Nephron (organoid): ENCODE measurements at regions not wholly inside any gene's neighbourhood (a gene's known extent, or its start where the extent isn't known, plus 50 kb on each side); places are given as distances from the start of the nearest gene placed in this dataset.
"Not testable (repeated sequence)": the region's sequence is repeated elsewhere in the genome, so short reads cannot be mapped to it uniquely, and the experiment has no call there.

ENCODE experiments used
- H3K27ac Mint-ChIP-seq, 3 experiments: 2 replicates each; pipeline ENCODE4 v1.8.0; 2020; ENCODE audit warnings: mixed read lengths in 3 of 3, mild to moderate bottlenecking in 2 of 3, moderate library complexity in 1 of 3
- H3K27me3 Mint-ChIP-seq: 2 replicates; pipeline ENCODE4 v1.8.0; 2021; ENCODE audit warnings: low read depth, mild to moderate bottlenecking, moderate library complexity, mixed read lengths
- H3K36me3 Mint-ChIP-seq: 2 replicates; pipeline ENCODE4 v1.8.0; 2020; ENCODE audit warnings: low read depth, mixed read lengths
- H3K4me1 Mint-ChIP-seq: 2 replicates; pipeline ENCODE4 v1.8.0; 2020; ENCODE audit warnings: mixed read lengths
- H3K4me3 Mint-ChIP-seq, 3 experiments: 2 replicates each; pipeline ENCODE4 v1.8.0; 2020; ENCODE audit warnings: mild to moderate bottlenecking in 3 of 3, mixed read lengths in 3 of 3, moderate library complexity in 2 of 3
- H3K9me3 Mint-ChIP-seq: 2 replicates; pipeline ENCODE4 v1.8.0; 2020; ENCODE audit warnings: mixed read lengths
- TF ChIP-seq, protein P1 (sequence below), 3 experiments: fragments of 200-600 bp; sonication (generic); IDR thresholded peaks; one replicate each; pipeline ENCODE4 v1.5.0; 2021; ENCODE audit warnings: antibody characterized with exemption in 3 of 3; ENCODE audit not compliant: unreplicated experiment in 3 of 3

DNA sequence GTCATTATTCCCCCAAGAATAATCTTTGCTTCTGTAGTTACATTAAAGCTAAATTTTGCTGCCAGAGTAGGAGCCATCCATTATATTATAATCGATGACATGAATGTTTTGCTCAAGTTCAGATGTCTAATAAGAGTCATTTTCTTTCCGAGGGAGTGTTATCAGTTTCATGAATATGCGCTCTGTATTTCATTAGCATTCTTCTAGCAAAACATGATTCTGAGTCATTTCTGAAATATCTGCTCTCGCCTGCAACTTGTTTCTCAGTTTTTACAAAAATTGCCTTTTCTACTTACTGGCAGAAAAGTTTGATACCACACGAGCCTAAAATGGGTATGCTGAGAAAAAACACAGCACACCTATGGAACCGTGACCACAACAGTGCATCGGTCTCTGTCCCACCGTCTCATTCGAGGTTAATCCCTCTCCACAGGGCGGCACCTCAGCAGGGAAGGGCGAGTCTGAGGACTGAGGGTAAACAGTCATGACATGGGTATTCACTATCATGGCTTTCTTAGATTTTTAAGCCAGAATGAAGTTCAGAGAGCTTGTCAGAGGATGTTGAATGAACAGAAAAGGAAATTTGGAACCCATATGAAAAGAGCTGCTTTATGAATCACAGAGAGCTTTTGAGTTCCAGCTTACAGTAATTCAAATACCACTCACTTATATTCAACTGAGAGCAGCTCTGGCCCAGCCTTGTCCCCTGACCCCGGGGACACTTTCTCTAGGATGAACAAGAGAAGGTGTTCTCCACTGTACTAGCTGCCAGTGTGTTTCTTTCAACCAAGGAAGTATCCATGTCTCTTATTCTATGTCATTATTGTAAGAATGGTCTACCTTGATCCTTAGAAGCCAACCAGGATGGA is 303.6 kb upstream of the PLGLB1 start:
- H3K36me3 Mint-ChIP-seq, H3K9me3 Mint-ChIP-seq, H3K27me3 Mint-ChIP-seq, H3K27ac Mint-ChIP-seq, H3K4me3 Mint-ChIP-seq, H3K4me1 Mint-ChIP-seq: not testable (repeated sequence)

DNA sequence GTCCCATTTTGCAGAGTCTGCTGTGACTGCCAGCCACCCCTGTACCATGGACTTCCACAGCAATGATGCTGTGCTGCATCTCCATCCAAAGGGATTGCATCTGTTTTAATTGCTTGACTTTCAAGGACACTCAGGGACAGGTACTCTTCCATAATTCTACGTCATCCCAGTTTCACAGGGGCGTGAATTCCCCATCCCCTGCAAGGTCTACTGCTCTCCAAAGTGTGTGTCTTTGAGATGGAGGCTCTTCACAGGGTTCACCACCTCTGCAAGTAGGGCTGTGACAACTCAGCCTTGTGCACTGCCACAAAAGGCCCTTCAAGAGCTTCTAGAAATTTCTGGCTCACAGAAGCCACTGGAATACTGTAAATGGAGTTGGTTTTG is 304.3 kb upstream of the PLGLB1 start:
- H3K36me3 Mint-ChIP-seq, H3K4me3 Mint-ChIP-seq, H3K9me3 Mint-ChIP-seq, H3K27me3 Mint-ChIP-seq, H3K27ac Mint-ChIP-seq, H3K4me1 Mint-ChIP-seq: not testable (repeated sequence)

DNA sequence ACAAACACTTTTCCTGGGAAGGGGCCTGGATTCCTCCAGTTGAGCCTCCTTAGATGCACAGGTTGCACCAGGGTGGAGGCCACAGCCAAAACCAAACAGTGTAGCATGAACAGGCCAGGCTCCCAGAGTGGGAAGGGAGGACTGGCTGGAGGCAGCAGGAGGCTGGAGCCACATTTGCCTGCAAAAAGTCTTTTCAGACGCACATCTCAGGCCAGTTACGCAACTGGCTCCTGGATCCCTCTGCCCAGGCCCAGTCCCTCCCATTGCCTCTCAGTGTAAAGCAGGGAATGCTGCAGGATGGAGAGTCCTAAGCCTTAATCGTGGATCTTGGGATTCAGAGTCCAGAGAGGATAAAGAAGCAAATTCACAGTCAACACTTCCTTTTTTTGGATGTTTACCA is 305.1 kb upstream of the PLGLB1 start:
- H3K9me3 Mint-ChIP-seq, H3K4me1 Mint-ChIP-seq, H3K27me3 Mint-ChIP-seq, H3K4me3 Mint-ChIP-seq, H3K36me3 Mint-ChIP-seq, H3K27ac Mint-ChIP-seq: not testable (repeated sequence)

DNA sequence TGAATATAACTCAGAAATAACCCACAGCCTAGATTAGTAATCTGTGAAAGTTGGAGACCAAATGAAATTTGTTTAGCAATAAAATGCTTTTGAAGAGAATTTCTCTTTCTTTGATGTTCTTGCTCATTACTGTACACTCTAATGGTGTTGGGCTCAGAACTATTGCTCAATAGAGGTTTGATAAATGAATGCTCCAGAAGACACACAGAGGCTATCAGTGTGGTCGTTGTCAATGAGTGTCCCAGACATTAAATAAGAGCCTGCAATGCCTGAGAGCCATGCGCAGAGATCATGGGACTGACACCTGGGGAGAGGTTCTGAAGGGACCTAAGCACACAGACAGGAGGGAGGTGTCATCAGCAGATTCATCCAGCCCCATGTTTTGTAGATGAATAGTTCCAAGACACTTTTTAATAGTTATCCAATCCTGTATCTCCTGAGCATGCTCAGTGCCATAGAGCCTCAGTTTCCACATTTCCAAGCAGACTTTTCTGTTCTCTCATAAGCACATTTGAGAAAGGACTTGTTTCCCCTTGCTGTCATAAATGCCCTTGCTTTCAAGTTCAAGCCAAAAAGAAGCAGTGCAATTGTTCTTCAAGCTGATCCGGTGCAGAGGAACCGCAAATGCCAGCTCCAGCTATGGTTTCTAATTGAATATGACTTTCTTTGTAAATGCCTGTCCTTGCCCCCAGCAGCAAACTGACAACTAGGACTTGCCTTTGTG is 306.2 kb upstream of the PLGLB1 start:
- H3K27me3 Mint-ChIP-seq, H3K4me1 Mint-ChIP-seq, H3K4me3 Mint-ChIP-seq, H3K27ac Mint-ChIP-seq, H3K9me3 Mint-ChIP-seq, H3K36me3 Mint-ChIP-seq: not testable (repeated sequence)

DNA sequence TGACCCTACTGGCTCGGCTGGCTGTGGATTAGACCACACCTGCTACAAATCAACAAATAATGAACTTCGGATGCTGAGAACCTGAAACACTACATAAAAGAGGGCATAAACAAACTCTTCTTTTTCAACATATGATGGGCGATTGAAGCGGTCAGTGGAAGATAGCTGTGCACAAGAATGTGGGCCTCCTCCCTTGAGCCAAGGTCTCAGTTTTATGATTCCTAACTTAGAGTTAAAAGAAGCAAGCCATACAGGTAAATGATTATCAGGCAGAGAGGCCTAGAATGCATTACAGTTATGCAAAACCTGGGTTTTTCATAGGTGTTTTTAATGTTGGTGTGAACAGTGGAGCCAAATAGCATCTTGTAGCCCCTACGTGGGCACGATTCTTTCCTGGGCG is 307.9 kb upstream of the PLGLB1 start:
- not testable (repeated sequence) for H3K4me1 Mint-ChIP-seq, H3K27ac Mint-ChIP-seq, H3K36me3 Mint-ChIP-seq, H3K27me3 Mint-ChIP-seq, H3K4me3 Mint-ChIP-seq, H3K9me3 Mint-ChIP-seq

DNA sequence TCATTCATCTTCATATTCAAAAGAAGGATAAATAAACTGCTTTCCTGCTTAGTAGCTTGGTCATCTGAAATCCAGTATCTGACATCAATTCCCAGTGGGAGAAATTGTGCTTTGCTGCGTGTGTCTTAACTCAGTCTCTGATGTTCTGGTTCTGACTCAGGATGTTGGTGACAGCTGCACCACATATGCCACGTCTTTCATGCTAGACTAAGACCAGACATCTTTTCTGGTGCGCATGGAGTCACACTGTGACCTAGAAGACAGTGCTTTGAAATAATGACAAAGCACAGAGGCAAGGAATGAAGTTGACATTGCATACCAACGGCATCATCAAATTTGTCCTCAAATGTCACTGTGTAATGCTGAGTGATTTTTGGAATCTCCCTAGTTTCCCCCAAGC is 308.8 kb upstream of the PLGLB1 start:
- not testable (repeated sequence) for H3K27ac Mint-ChIP-seq, H3K4me1 Mint-ChIP-seq, H3K36me3 Mint-ChIP-seq, H3K9me3 Mint-ChIP-seq, H3K27me3 Mint-ChIP-seq, H3K4me3 Mint-ChIP-seq

DNA sequence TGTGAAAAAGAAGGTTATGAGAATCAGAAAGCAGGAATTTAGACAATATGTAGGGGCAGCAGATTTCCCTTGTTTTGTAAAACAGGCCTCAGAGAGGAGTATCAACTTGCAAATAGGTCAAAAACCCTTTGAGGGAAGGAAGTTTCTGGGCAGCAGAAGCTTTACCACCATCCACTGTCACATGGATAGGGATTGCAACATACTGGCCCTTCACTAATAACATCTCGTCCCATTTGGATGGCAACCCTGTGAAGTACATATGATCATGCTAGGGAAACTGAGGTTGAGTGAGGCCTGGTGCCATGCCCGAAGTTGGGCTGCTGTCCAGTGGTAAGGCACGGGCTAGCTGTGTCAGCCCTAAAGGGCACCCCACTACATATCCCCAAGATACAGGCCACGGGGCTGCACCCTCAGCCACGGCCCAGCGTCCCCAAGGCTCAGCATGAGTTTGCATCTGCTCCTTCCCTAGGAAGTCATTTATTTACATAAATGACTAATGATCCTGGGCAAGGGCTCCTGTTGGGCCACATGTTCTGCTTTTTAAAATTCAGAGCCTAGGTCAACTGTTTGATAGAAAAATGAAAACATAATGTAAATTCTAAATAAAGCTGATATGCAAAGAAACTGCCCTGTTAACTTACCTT is 310.4 kb upstream of the PLGLB1 start:
- H3K27me3 Mint-ChIP-seq, H3K4me1 Mint-ChIP-seq, H3K4me3 Mint-ChIP-seq, H3K9me3 Mint-ChIP-seq, H3K36me3 Mint-ChIP-seq, H3K27ac Mint-ChIP-seq: not testable (repeated sequence)

DNA sequence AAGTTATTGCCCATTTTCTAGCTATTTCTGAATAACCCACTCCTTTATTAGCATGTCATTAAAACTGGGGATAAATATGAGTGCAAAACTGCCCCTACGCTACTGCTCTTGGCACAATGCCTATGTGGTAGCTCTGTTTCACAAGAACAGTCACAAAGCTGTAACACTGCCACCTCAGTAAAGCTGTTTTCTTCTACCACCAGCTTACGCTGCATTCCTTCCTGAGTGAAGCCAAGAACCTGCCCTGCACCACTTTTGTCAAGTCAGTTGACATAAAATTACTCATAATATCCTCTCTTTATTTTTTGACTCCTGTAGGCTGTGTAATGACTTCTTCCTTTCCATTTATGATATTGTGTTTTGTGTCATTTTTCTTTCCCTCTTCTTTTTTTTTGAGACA is 313.2 kb upstream of the PLGLB1 start:
- H3K4me3 Mint-ChIP-seq, result not testable (repeated sequence)

DNA sequence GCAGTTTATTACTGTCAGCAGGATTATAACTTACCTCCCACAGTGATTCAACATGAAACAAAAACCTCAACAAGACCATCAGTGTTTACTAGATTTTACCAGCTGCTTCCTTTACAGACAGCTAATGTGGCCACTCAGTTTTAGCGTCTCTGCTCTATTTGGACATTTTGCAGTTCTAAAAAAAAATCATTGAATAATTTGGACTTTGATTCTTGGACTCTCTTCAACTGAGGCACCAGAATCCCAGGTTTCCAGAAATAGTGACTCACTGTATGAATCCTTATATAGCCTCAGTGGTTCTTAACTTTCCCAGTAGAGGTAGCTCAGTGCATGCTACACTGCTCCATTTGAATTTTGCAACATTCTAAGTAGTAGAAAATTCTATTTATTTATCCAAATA is 317.4 kb upstream of the PLGLB1 start:
- not testable (repeated sequence) for H3K27ac Mint-ChIP-seq, H3K4me3 Mint-ChIP-seq, H3K4me1 Mint-ChIP-seq, H3K27me3 Mint-ChIP-seq, H3K36me3 Mint-ChIP-seq, H3K9me3 Mint-ChIP-seq

More for the DNA sequence above, 313.2 kb upstream of the PLGLB1 start:
- not testable (repeated sequence) for H3K27me3 Mint-ChIP-seq, H3K4me1 Mint-ChIP-seq, H3K36me3 Mint-ChIP-seq, H3K27ac Mint-ChIP-seq, H3K9me3 Mint-ChIP-seq

DNA sequence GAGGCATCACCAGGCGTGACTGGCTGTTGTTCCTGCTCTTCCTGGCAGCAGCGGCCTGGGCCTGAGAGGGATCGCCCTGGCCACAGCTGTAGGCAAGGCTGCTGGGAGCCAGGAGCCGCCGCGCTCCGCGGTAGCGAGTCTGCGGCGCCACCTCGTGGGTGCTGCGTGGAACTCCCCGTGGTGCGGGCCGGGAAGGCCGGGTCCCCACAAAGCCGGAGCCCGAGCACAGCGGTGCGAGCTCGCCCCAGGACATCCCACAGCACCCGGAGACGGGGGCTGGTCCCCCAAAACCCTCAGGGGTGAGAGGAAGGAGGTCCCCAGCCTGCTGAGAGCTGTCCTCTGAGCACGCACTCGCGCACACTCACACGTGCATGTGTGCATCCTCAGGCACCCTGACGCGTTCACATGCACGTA is 320.0 kb upstream of the PLGLB1 start:
- H3K4me3 Mint-ChIP-seq, H3K36me3 Mint-ChIP-seq, H3K27ac Mint-ChIP-seq, H3K9me3 Mint-ChIP-seq, H3K4me1 Mint-ChIP-seq, H3K27me3 Mint-ChIP-seq: not testable (repeated sequence)
- TF ChIP-seq, protein P1, sequence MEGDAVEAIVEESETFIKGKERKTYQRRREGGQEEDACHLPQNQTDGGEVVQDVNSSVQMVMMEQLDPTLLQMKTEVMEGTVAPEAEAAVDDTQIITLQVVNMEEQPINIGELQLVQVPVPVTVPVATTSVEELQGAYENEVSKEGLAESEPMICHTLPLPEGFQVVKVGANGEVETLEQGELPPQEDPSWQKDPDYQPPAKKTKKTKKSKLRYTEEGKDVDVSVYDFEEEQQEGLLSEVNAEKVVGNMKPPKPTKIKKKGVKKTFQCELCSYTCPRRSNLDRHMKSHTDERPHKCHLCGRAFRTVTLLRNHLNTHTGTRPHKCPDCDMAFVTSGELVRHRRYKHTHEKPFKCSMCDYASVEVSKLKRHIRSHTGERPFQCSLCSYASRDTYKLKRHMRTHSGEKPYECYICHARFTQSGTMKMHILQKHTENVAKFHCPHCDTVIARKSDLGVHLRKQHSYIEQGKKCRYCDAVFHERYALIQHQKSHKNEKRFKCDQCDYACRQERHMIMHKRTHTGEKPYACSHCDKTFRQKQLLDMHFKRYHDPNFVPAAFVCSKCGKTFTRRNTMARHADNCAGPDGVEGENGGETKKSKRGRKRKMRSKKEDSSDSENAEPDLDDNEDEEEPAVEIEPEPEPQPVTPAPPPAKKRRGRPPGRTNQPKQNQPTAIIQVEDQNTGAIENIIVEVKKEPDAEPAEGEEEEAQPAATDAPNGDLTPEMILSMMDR (IDR thresholded peaks at IDR 0.05; ENCODE audit: unreplicated experiment in 3 of 3), result peak; percentile 68 to 71 (median 71)

DNA sequence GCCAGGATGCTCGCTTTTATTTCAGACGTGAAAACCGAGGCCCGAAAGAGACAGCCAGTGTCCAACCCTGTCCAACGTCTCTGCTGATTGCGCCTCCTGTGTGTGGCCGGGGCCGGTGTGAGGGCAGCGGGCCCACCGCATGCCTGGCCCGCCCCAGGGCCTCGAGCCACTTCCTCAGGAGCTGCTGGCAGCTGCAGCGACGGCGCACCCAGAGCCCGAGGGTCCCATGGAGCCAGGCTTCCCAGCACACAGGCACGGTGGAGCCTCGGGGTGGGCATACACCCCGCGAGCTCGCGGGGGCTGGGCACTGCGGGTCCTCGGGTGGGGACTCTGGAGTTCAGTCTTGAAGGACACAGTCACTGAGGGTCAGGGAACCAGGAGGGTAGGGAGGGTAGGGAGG is 320.5 kb upstream of the PLGLB1 start:
- H3K36me3 Mint-ChIP-seq, H3K27me3 Mint-ChIP-seq, H3K4me1 Mint-ChIP-seq, H3K4me3 Mint-ChIP-seq, H3K27ac Mint-ChIP-seq, H3K9me3 Mint-ChIP-seq: not testable (repeated sequence)

DNA sequence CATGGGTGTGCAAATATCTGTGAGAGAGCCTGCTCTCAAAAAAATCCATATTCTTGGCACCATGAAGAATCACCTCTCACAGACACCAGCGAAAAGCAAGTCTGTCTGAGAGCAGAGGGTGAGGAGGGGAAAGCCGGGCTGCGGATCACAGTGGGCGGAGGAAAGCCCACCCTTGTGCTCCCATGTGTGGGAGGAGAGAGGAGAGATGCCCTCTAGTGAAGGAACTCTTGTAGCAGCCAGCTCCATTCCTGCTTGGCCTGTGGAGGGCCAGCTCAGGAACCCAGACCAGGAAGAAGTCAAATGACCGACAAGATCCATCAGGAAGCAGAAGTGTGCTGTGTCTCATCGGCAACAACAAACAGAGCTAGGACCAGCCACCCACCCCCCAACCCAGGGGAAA is 321.7 kb upstream of the PLGLB1 start:
- not testable (repeated sequence) for H3K36me3 Mint-ChIP-seq, H3K9me3 Mint-ChIP-seq, H3K27me3 Mint-ChIP-seq, H3K27ac Mint-ChIP-seq
- H3K4me1 Mint-ChIP-seq, result peaks cover 10% of the 10 kb centered on the region
- peak overlapping the region in 2 of 3 experiments; percentile 24 to 49 for H3K4me3 Mint-ChIP-seq

DNA sequence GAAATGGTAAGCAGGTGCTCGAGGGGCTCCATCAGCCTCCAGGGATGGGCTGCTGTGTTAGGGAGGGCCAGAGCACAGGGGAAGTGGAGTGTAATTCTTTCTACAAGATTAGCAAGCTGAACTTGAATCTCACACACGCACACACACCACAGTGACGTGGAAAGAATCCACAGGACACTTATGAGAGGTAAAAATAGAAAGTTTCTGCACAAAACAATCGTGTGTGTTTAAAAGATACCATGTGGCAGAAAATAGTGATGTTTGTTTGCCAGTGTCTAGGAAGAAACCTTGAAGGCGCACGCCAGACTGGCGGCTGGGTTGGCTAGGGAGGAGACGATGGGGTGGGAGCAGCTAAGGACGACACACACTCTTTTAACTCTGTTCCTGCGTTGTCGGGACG is 323.6 kb upstream of the PLGLB1 start:
- H3K36me3 Mint-ChIP-seq, H3K9me3 Mint-ChIP-seq, H3K27me3 Mint-ChIP-seq, H3K27ac Mint-ChIP-seq: not testable (repeated sequence)
- H3K4me3 Mint-ChIP-seq, result peak overlapping the region in 1 of 3 experiments; percentile 43
- H3K4me1 Mint-ChIP-seq, result peaks cover 10% of the 10 kb centered on the region

DNA sequence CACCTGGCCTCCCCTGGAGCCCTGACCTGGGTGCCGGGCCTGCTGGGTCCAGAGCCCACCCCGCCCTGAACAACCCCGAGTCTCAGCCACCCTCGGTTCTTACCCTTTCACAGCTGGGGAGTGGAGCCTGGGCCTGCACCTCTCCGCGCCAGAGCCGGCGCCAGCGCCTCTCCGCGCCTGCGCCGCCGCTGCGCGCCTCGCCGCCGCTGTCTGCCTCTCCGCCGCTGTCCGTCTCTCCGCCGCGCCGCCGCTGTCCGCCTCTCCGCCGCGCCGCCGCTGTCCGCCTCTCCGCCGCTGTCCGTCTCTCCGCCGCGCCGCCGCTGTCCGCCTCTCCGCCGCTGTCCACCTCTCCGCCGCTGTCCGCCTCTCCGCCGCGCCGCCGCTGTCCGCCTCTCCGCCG is 326.9 kb upstream of the PLGLB1 start:
- Mint-ChIP-seq H3K27ac (peak overlapping the region in 1 of 3 experiments; percentile 90), H3K4me1 (peaks cover 10% of the 10 kb centered on the region), H3K4me3 (peak overlapping the region; percentile 90 to 96 (median 90))
- not testable (repeated sequence) for H3K27me3 Mint-ChIP-seq, H3K9me3 Mint-ChIP-seq, H3K36me3 Mint-ChIP-seq
